ENCODE measurements at regions not wholly inside any gene's neighbourhood (a gene's known extent, or its start where the extent isn't known, plus 50 kb on each side); places are given as distances from the start of the nearest gene placed in this dataset.

- H3K36me3 Mint-ChIP-seq, result no peaks in the 10 kb centered on the region
- no peaks in the 10 kb centered on the region for H3K9me3 Mint-ChIP-seq
- DNase-seq (ENCODE audit: low spot score) (no peak), ATAC-seq (no peak)
- no peaks in the 10 kb centered on the region for H3K4me1 Mint-ChIP-seq (ENCODE audit: low read depth in 2 of 2)
- H3K27me3 Mint-ChIP-seq, result peaks cover 14 to 45% of the 10 kb centered on the region in 2 donors
- H3K27ac Mint-ChIP-seq, result no peak overlapping the region
- no peak overlapping the region for H3K4me3 Mint-ChIP-seq
These were observed 92.0 kb downstream of the ETS2 start for GRCh38 chr21:38897532-38898421.

GRCh38 chr21:38894899-38895298 is 89.2 kb downstream of the ETS2 start:
- Mint-ChIP-seq H3K27me3 (peaks cover 18 to 60% of the 10 kb centered on the region in 2 donors), H3K36me3 (peaks cover 4% of the 10 kb centered on the region)
- DNase-seq (ENCODE audit: low spot score), result no peak

GRCh38 chr21:38888991-38889561 is 83.3 kb downstream of the ETS2 start:
- no peak overlapping the region for H3K27ac Mint-ChIP-seq
- DNase-seq (ENCODE audit: low spot score) (no peak), ATAC-seq (no peak)
- H3K36me3 Mint-ChIP-seq, result peaks cover 22% of the 10 kb centered on the region
- no peaks in the 10 kb centered on the region for H3K4me1 Mint-ChIP-seq (ENCODE audit: low read depth in 2 of 2)
- H3K27me3 Mint-ChIP-seq, result peaks cover 27 to 51% of the 10 kb centered on the region in 2 donors
- H3K9me3 Mint-ChIP-seq, result peaks cover 5% of the 10 kb centered on the region
- H3K4me3 Mint-ChIP-seq, result no peak overlapping the region

More at GRCh38 chr21:38894899-38895298, 89.2 kb downstream of the ETS2 start:
- Mint-ChIP-seq H3K9me3 (no peaks in the 10 kb centered on the region), H3K27ac (no peak overlapping the region), H3K4me3 (no peak overlapping the region), H3K4me1 (ENCODE audit: low read depth in 2 of 2) (no peaks in the 10 kb centered on the region)
- ATAC-seq, result no peak

- Mint-ChIP-seq H3K36me3 (peaks cover 32% of the 10 kb centered on the region), H3K4me1 (ENCODE audit: low read depth in 2 of 2) (no peaks in the 10 kb centered on the region), H3K27me3 (peaks cover 36 to 57% of the 10 kb centered on the region in 2 donors), H3K27ac (no peak overlapping the region), H3K9me3 (peaks cover 11% of the 10 kb centered on the region), H3K4me3 (no peak overlapping the region)
- DNase-seq (ENCODE audit: low spot score) (no peak), ATAC-seq (no peak)
These were observed 82.0 kb downstream of the ETS2 start for GRCh38 chr21:38887749-38888148.

GRCh38 chr21:38887062-38887686 is 81.4 kb downstream of the ETS2 start:
- Mint-ChIP-seq H3K36me3 (peaks cover 32% of the 10 kb centered on the region), H3K9me3 (peaks cover 11% of the 10 kb centered on the region), H3K27ac (no peak overlapping the region), H3K4me3 (no peak overlapping the region), H3K4me1 (ENCODE audit: low read depth in 2 of 2) (no peaks in the 10 kb centered on the region), H3K27me3 (peaks cover 33 to 57% of the 10 kb centered on the region in 2 donors)
- DNase-seq (ENCODE audit: low spot score) (no peak), ATAC-seq (no peak)

- H3K9me3 Mint-ChIP-seq, result peaks cover 11% of the 10 kb centered on the region
- ATAC-seq, result no peak
These were observed 80.2 kb downstream of the ETS2 start for GRCh38 chr21:38885909-38886308.

GRCh38 chr21:38884440-38884839 is 78.7 kb downstream of the ETS2 start:
- Mint-ChIP-seq H3K27ac (no peak overlapping the region), H3K9me3 (peaks cover 11% of the 10 kb centered on the region), H3K4me1 (ENCODE audit: low read depth in 2 of 2) (no peaks in the 10 kb centered on the region), H3K4me3 (no peak overlapping the region), H3K27me3 (peaks cover 32 to 38% of the 10 kb centered on the region in 2 donors), H3K36me3 (peaks cover 25% of the 10 kb centered on the region)
- DNase-seq (ENCODE audit: low spot score) (no peak), ATAC-seq (no peak)

More at GRCh38 chr21:38885909-38886308, 80.2 kb downstream of the ETS2 start:
- DNase-seq (ENCODE audit: low spot score), result no peak
- peaks cover 32% of the 10 kb centered on the region for H3K36me3 Mint-ChIP-seq
- H3K4me1 Mint-ChIP-seq (ENCODE audit: low read depth in 2 of 2), result no peaks in the 10 kb centered on the region
- no peak overlapping the region for H3K27ac Mint-ChIP-seq
- H3K4me3 Mint-ChIP-seq, result no peak overlapping the region
- H3K27me3 Mint-ChIP-seq, result peaks cover 38 to 52% of the 10 kb centered on the region in 2 donors

- ATAC-seq, result no peak
- peaks cover 29 to 33% of the 10 kb centered on the region in 2 donors for H3K27me3 Mint-ChIP-seq
- no peak overlapping the region for H3K27ac Mint-ChIP-seq
These were observed 77.4 kb downstream of the ETS2 start for GRCh38 chr21:38883142-38883541.

GRCh38 chr21:38881131-38881530 is 75.4 kb downstream of the ETS2 start:
- H3K4me1 Mint-ChIP-seq (ENCODE audit: low read depth in 2 of 2), result no peaks in the 10 kb centered on the region
- ATAC-seq (no peak), DNase-seq (ENCODE audit: low spot score) (no peak)
- H3K9me3 Mint-ChIP-seq, result peaks cover 9% of the 10 kb centered on the region
- peaks cover 19 to 24% of the 10 kb centered on the region in 2 donors for H3K27me3 Mint-ChIP-seq
- no peak overlapping the region for H3K27ac Mint-ChIP-seq
- peaks cover 12% of the 10 kb centered on the region for H3K36me3 Mint-ChIP-seq
- H3K4me3 Mint-ChIP-seq, result no peak overlapping the region

More at GRCh38 chr21:38883142-38883541, 77.4 kb downstream of the ETS2 start:
- Mint-ChIP-seq H3K9me3 (peaks cover 11% of the 10 kb centered on the region), H3K4me3 (no peak overlapping the region), H3K36me3 (peaks cover 25% of the 10 kb centered on the region), H3K4me1 (ENCODE audit: low read depth in 2 of 2) (no peaks in the 10 kb centered on the region)
- no peak for DNase-seq (ENCODE audit: low spot score)

GRCh38 chr21:38880577-38880966 is 74.8 kb downstream of the ETS2 start:
- H3K36me3 Mint-ChIP-seq, result peaks cover 12% of the 10 kb centered on the region
- peaks cover 9% of the 10 kb centered on the region for H3K9me3 Mint-ChIP-seq
- peaks cover 14 to 24% of the 10 kb centered on the region in 2 donors for H3K27me3 Mint-ChIP-seq
- H3K4me3 Mint-ChIP-seq, result no peak overlapping the region
- no peak overlapping the region for H3K27ac Mint-ChIP-seq
- H3K4me1 Mint-ChIP-seq (ENCODE audit: low read depth in 2 of 2), result no peaks in the 10 kb centered on the region
- DNase-seq (ENCODE audit: low spot score) (no peak), ATAC-seq (no peak)

- Mint-ChIP-seq H3K27ac (no peak overlapping the region), H3K36me3 (peaks cover 12% of the 10 kb centered on the region), H3K4me3 (no peak overlapping the region), H3K27me3 (peaks cover 14 to 24% of the 10 kb centered on the region in 2 donors), H3K4me1 (ENCODE audit: low read depth in 2 of 2) (no peaks in the 10 kb centered on the region), H3K9me3 (peaks cover 9% of the 10 kb centered on the region)
- ATAC-seq, result no peak
- DNase-seq (ENCODE audit: low spot score), result no peak
These were observed 74.3 kb downstream of the ETS2 start for GRCh38 chr21:38879912-38880576.

GRCh38 chr21:38878379-38879179 is 72.8 kb downstream of the ETS2 start:
- ATAC-seq (no peak), DNase-seq (ENCODE audit: low spot score) (no peak)
- peaks cover 6 to 17% of the 10 kb centered on the region in 2 donors for H3K27me3 Mint-ChIP-seq
- peaks cover 4% of the 10 kb centered on the region for H3K9me3 Mint-ChIP-seq
- H3K36me3 Mint-ChIP-seq, result peaks cover 5% of the 10 kb centered on the region
- H3K27ac Mint-ChIP-seq, result no peak overlapping the region
- H3K4me1 Mint-ChIP-seq (ENCODE audit: low read depth in 2 of 2), result no peaks in the 10 kb centered on the region
- no peak overlapping the region for H3K4me3 Mint-ChIP-seq

Data from natural killer cell treated with Interleukin-12 subunit alpha and Interleukin-12 subunit beta and Interleukin-15 and Interleukin-18, amount 100 ng/mL, for 72 hours (primary cell).